Hepatocyte (in vitro differentiated cells): ENCODE measurements at regions not wholly inside any gene's neighbourhood (a gene's known extent, or its start where the extent isn't known, plus 50 kb on each side); places are given as distances from the start of the nearest gene placed in this dataset.

Source experiments
- DNase-seq: peaks from one replicate; pipeline ENCODE4 v3.0.0-alpha.2; 2016; ENCODE audit warnings: low spot score
- H2AFZ ChIP-seq: fragments of 200-600 bp; sonication (generic); 2 replicates; pipeline ENCODE4 v1.6.0; 2016; ENCODE audit warnings: antibody characterized with exemption, mild to moderate bottlenecking
- H3K27ac ChIP-seq: fragments of 200-600 bp; sonication (generic); 2 replicates; pipeline ENCODE4 v1.5.1; 2016; ENCODE audit warnings: mild to moderate bottlenecking
- H3K27me3 ChIP-seq: fragments of 200-600 bp; sonication (generic); 2 replicates; pipeline ENCODE4 v1.6.1; 2016
- H3K36me3 ChIP-seq: fragments of 200-600 bp; sonication (generic); replicated peaks from 2 replicates; pipeline ENCODE4 v1.5.1; 2016; ENCODE audit warnings: low read depth; ENCODE audit not compliant: insufficient read depth
- H3K4me1 ChIP-seq: fragments of 200-600 bp; sonication (generic); 2 replicates; pipeline ENCODE4 v1.5.1; 2016; ENCODE audit warnings: mild to moderate bottlenecking, moderate library complexity; ENCODE audit not compliant: insufficient read depth
- H3K4me2 ChIP-seq: fragments of 200-600 bp; sonication (generic); 2 replicates; pipeline ENCODE4 v1.6.0; 2016
- H3K4me3 ChIP-seq: fragments of 200-600 bp; sonication (generic); 2 replicates; pipeline ENCODE4 v1.5.1; 2016; ENCODE audit warnings: mild to moderate bottlenecking
- H3K79me2 ChIP-seq: fragments of 200-600 bp; sonication (generic); 2 replicates; pipeline ENCODE4 v1.6.0; 2017; ENCODE audit warnings: mild to moderate bottlenecking
- H3K9me2 ChIP-seq: fragments of 200-600 bp; sonication (generic); replicated peaks from 2 replicates; pipeline ENCODE4 v1.6.0; 2017; ENCODE audit warnings: mild to moderate bottlenecking; ENCODE audit not compliant: insufficient read depth
- H3K9me3 ChIP-seq: fragments of 200-600 bp; sonication (generic); 2 replicates; pipeline ENCODE4 v1.5.1; 2016; ENCODE audit warnings: low read depth, mild to moderate bottlenecking
- H4K20me1 ChIP-seq: fragments of 200-600 bp; sonication (generic); 2 replicates; pipeline ENCODE4 v1.6.0; 2016; ENCODE audit warnings: mild to moderate bottlenecking; ENCODE audit not compliant: insufficient read depth, poor library complexity, severe bottlenecking
- EZH2 ChIP-seq: fragments of 200-600 bp; sonication (generic); IDR thresholded peaks from 2 replicates; pipeline ENCODE4 v1.6.1; 2016; ENCODE audit warnings: antibody characterized with exemption, mild to moderate bottlenecking, borderline replicate concordance
- EZH2phosphoT487 ChIP-seq: fragments of 200-600 bp; sonication (generic); IDR thresholded peaks from one replicate; pipeline ENCODE4 v1.6.1; 2018; ENCODE audit warnings: antibody characterized with exemption, mild to moderate bottlenecking, low read depth, moderate library complexity; ENCODE audit not compliant: unreplicated experiment, severe bottlenecking
- WGBS: methylation state at CpG from one replicate; pipeline ENCODE4 v1.1.6; 2016; ENCODE audit warnings: low lambda C conversion rate; ENCODE audit errors: missing lambda C conversion rate; 5-methylcytosine and 5-hydroxymethylcytosine counted together
- TF ChIP-seq, protein P1 (sequence below): fragments of 200-600 bp; sonication (generic); IDR thresholded peaks from 2 replicates; pipeline ENCODE4 v1.5.1; 2016; ENCODE audit warnings: antibody characterized with exemption, mild to moderate bottlenecking; ENCODE audit not compliant: poor library complexity

GRCh38 chr21:17402937-17403336, 109.9 kb upstream of the CXADR start:
- no peaks in the 10 kb centered on the region for H3K79me2 ChIP-seq
- TF ChIP-seq EZH2phosphoT487 (no peak), EZH2 (no peak)
- TF ChIP-seq, protein P1, sequence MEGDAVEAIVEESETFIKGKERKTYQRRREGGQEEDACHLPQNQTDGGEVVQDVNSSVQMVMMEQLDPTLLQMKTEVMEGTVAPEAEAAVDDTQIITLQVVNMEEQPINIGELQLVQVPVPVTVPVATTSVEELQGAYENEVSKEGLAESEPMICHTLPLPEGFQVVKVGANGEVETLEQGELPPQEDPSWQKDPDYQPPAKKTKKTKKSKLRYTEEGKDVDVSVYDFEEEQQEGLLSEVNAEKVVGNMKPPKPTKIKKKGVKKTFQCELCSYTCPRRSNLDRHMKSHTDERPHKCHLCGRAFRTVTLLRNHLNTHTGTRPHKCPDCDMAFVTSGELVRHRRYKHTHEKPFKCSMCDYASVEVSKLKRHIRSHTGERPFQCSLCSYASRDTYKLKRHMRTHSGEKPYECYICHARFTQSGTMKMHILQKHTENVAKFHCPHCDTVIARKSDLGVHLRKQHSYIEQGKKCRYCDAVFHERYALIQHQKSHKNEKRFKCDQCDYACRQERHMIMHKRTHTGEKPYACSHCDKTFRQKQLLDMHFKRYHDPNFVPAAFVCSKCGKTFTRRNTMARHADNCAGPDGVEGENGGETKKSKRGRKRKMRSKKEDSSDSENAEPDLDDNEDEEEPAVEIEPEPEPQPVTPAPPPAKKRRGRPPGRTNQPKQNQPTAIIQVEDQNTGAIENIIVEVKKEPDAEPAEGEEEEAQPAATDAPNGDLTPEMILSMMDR = no peak
- no peak overlapping the region for H3K4me3 ChIP-seq
- H3K9me3 ChIP-seq = no peaks in the 10 kb centered on the region
- WGBS = 52% methylated on average over 3 of the region's 3 CpGs
- no peaks in the 10 kb centered on the region for H3K27me3 ChIP-seq
- no peak overlapping the region for H2AFZ ChIP-seq
- H3K36me3 ChIP-seq = no peaks in the 10 kb centered on the region
- H4K20me1 ChIP-seq = no peaks in the 10 kb centered on the region
- no peak overlapping the region for H3K4me2 ChIP-seq
- no peaks in the 10 kb centered on the region for H3K9me2 ChIP-seq
- no peak for DNase-seq
- no peak overlapping the region for H3K27ac ChIP-seq
- H3K4me1 ChIP-seq = no peaks in the 10 kb centered on the region

- no peaks in the 10 kb centered on the region for H3K79me2 ChIP-seq
- WGBS = 84% methylated on average over 4 of the region's 4 CpGs
- no peaks in the 10 kb centered on the region for H4K20me1 ChIP-seq
- no peak overlapping the region for H3K4me3 ChIP-seq
- H3K9me2 ChIP-seq = no peaks in the 10 kb centered on the region
- no peak overlapping the region for H3K27ac ChIP-seq
- no peak overlapping the region for H3K4me2 ChIP-seq
- no peaks in the 10 kb centered on the region for H3K27me3 ChIP-seq
- H2AFZ ChIP-seq = no peak overlapping the region
- H3K4me1 ChIP-seq = no peaks in the 10 kb centered on the region
- H3K36me3 ChIP-seq = no peaks in the 10 kb centered on the region
- TF ChIP-seq EZH2 = no peak
- no peak for TF ChIP-seq EZH2phosphoT487
- TF ChIP-seq, protein P1 = no peak
- no peak for DNase-seq
- no peaks in the 10 kb centered on the region for H3K9me3 ChIP-seq
These were observed 106.6 kb upstream of the CXADR start for GRCh38 chr21:17406202-17406601.

DNA sequence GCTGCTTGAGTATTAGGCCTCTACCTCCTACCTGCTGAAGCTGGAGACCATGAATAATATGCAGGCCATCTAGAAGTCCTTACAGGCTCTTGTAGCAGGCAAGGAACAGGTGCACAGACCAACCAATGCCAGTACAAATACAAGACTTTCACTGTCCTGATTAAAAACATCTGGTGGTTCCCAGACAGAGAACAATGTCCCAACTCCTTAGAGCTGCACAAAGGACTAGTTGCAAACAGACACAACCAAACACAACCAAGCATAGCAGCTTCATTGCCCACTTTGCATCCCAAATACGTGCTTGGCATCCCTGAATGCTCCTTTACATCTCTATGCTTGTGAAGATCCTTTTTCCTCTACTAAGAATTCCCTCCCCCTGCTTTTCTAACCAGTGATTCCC, 98.1 kb upstream of the CXADR start:
- TF ChIP-seq, protein P1 = no peak
- TF ChIP-seq EZH2phosphoT487 = no peak
- no peak for TF ChIP-seq EZH2

DNA sequence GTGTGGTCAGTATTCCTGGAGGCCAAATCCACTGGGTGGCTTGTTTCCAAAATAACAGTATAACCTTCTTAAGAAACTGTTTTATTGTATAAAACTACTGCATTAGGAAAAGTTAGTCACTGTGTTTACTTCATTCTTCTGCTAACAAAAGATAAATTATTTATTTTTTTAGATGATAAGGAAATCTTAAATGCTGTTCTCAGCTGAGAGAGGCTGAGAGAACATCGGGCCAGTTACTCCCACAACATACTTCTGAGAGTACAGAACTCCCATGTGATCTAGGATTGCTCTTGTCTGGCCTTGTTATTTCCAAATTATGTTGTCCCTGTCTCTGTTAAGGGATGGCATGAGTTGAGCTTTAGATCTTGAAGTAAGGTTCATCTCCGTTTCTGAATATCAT, 96.7 kb upstream of the CXADR start:
- Histone ChIP-seq H3K27ac (no peak overlapping the region), H3K4me2 (no peak overlapping the region), H2AFZ (peak overlapping the region; percentile 15), H4K20me1 (no peaks in the 10 kb centered on the region), H3K9me3 (no peaks in the 10 kb centered on the region), H3K27me3 (no peaks in the 10 kb centered on the region), H3K79me2 (no peaks in the 10 kb centered on the region), H3K4me1 (peaks cover 3% of the 10 kb centered on the region), H3K4me3 (no peak overlapping the region), H3K9me2 (no peaks in the 10 kb centered on the region), H3K36me3 (no peaks in the 10 kb centered on the region)
- WGBS = 73% methylated on average over 2 of the region's 2 CpGs
- no peak for DNase-seq
- TF ChIP-seq EZH2 = no peak
- TF ChIP-seq, protein P1 = no peak
- no peak for TF ChIP-seq EZH2phosphoT487

More for the DNA sequence above, 98.1 kb upstream of the CXADR start:
- H2AFZ ChIP-seq = no peak overlapping the region
- H3K4me3 ChIP-seq = no peak overlapping the region
- peaks cover 3% of the 10 kb centered on the region for H3K4me1 ChIP-seq
- no peaks in the 10 kb centered on the region for H3K9me2 ChIP-seq
- H3K27ac ChIP-seq = no peak overlapping the region
- 86% methylated on average over 1 of the region's 1 CpG for WGBS
- H3K27me3 ChIP-seq = no peaks in the 10 kb centered on the region
- no peaks in the 10 kb centered on the region for H3K9me3 ChIP-seq
- no peaks in the 10 kb centered on the region for H4K20me1 ChIP-seq
- H3K79me2 ChIP-seq = no peaks in the 10 kb centered on the region
- DNase-seq = no peak
- H3K36me3 ChIP-seq = no peaks in the 10 kb centered on the region
- H3K4me2 ChIP-seq = no peak overlapping the region
